HT-29 (cell line): ENCODE measurements at regions not wholly inside any gene's neighbourhood (a gene's known extent, or its start where the extent isn't known, plus 50 kb on each side); places are given as distances from the start of the nearest gene placed in this dataset.
"Not testable (repeated sequence)": the region's sequence is repeated elsewhere in the genome, so short reads cannot be mapped to it uniquely, and the experiment has no call there.

Experiments used
- DNase-seq: peaks from one replicate; pipeline ENCODE4 v3.0.0-alpha.2; 2015; ENCODE audit warnings: low spot score

GRCh38 chr3:34626699-34627098 is 828.3 kb downstream of the PDCD6IP start:
- no peak for DNase-seq

- no peak for DNase-seq
Observed at GRCh38 chr3:34634939-34635338, 836.5 kb downstream of the PDCD6IP start.

- no peak for DNase-seq
Observed at GRCh38 chr3:34635352-34635850, 837.0 kb downstream of the PDCD6IP start.

GRCh38 chr3:34646911-34647460 is 848.6 kb downstream of the PDCD6IP start:
- no peak for DNase-seq

- no peak for DNase-seq
Observed at GRCh38 chr3:34650131-34650530, 851.7 kb downstream of the PDCD6IP start.

- DNase-seq = no peak
Observed at GRCh38 chr3:34668915-34669314, 870.5 kb downstream of the PDCD6IP start.

- no peak for DNase-seq
Observed at GRCh38 chr3:34669490-34669889, 871.1 kb downstream of the PDCD6IP start.

GRCh38 chr3:34675383-34676120 is 877.1 kb downstream of the PDCD6IP start:
- DNase-seq = no peak

- DNase-seq = no peak
Observed at GRCh38 chr3:34676436-34676835, 878.0 kb downstream of the PDCD6IP start.

GRCh38 chr3:34678575-34678974 is 880.1 kb downstream of the PDCD6IP start:
- DNase-seq = no peak

GRCh38 chr3:34679055-34679454 is 880.6 kb downstream of the PDCD6IP start:
- not testable (repeated sequence) for DNase-seq

GRCh38 chr3:34683851-34684250 is 885.4 kb downstream of the PDCD6IP start:
- DNase-seq = peak; percentile 36

- no peak for DNase-seq
Observed at GRCh38 chr3:34686541-34686940, 888.1 kb downstream of the PDCD6IP start.

GRCh38 chr3:34687671-34688070 is 889.2 kb downstream of the PDCD6IP start:
- DNase-seq = no peak

- DNase-seq = no peak
Observed at GRCh38 chr3:34696831-34697230, 898.4 kb downstream of the PDCD6IP start.

- no peak for DNase-seq
Observed at GRCh38 chr3:34703053-34703452, 904.6 kb downstream of the PDCD6IP start.

- no peak for DNase-seq
Observed at GRCh38 chr3:34724916-34725499, 914.3 kb upstream of the ARPP21 start.

- no peak for DNase-seq
Observed at GRCh38 chr3:34725774-34726173, 913.6 kb upstream of the ARPP21 start.

- no peak for DNase-seq
Observed at GRCh38 chr3:34727700-34728099, 911.6 kb upstream of the ARPP21 start.

GRCh38 chr3:34742151-34742550 is 897.2 kb upstream of the ARPP21 start:
- no peak for DNase-seq

- DNase-seq = no peak
Observed at GRCh38 chr3:34758630-34759261, 880.6 kb upstream of the ARPP21 start.

- DNase-seq = no peak
Observed at GRCh38 chr3:34777386-34777785, 861.9 kb upstream of the ARPP21 start.
